Neuronal stem cell (in vitro differentiated cells): ENCODE measurements at regions not wholly inside any gene's neighbourhood (a gene's known extent, or its start where the extent isn't known, plus 50 kb on each side); places are given as distances from the start of the nearest gene placed in this dataset.
"Not testable (repeated sequence)": the region's sequence is repeated elsewhere in the genome, so short reads cannot be mapped to it uniquely, and the experiment has no call there.

Experiments
- DNase-seq: peaks from one replicate; pipeline ENCODE4 v3.0.0-alpha.2; 2013; ENCODE audit warnings: low spot score
- H2AFZ ChIP-seq: one replicate; pipeline ENCODE4 v1.6.1; 2013; ENCODE audit warnings: mild to moderate bottlenecking, low read length, inconsistent platforms
- H2AK5ac ChIP-seq: 2 replicates; pipeline ENCODE4 v1.6.1; 2013; ENCODE audit warnings: low read depth, mild to moderate bottlenecking, inconsistent platforms, low read length, moderate library complexity, mixed read lengths
- H2BK120ac ChIP-seq: 2 replicates; pipeline ENCODE4 v1.6.1; 2013; ENCODE audit warnings: low read depth, mild to moderate bottlenecking, inconsistent platforms, low read length, moderate library complexity, mixed read lengths
- H2BK12ac ChIP-seq: one replicate; pipeline ENCODE4 v1.6.1; 2013; ENCODE audit warnings: low read length, inconsistent platforms
- H2BK15ac ChIP-seq: 2 replicates; pipeline ENCODE4 v1.6.1; 2013; ENCODE audit warnings: mild to moderate bottlenecking, low read length, inconsistent platforms, mixed read lengths
- H2BK5ac ChIP-seq: one replicate; pipeline ENCODE4 v1.6.1; 2013; ENCODE audit warnings: inconsistent platforms, mild to moderate bottlenecking, low read length, moderate library complexity
- H3K14ac ChIP-seq: one replicate; pipeline ENCODE4 v1.6.1; 2013; ENCODE audit warnings: low read length, inconsistent platforms
- H3K18ac ChIP-seq: 2 replicates; pipeline ENCODE4 v1.6.1; 2013; ENCODE audit warnings: low read length, inconsistent platforms
- H3K23ac ChIP-seq: 2 replicates; pipeline ENCODE4 v1.6.1; 2013; ENCODE audit warnings: low read depth, mild to moderate bottlenecking, mixed read lengths, low read length, inconsistent platforms; ENCODE audit not compliant: poor library complexity
- H3K27ac ChIP-seq: replicated peaks from 3 replicates; pipeline ENCODE4 v1.5.1; 2013; ENCODE audit warnings: low read length, inconsistent platforms
- H3K27me3 ChIP-seq, 3 experiments: 2 replicates each; pipeline ENCODE4 v1.6.1; 2013; ENCODE audit warnings: low read length in 3 of 3, mild to moderate bottlenecking in 2 of 3, inconsistent platforms in 1 of 3, low read depth in 1 of 3, mixed read lengths in 1 of 3, moderate library complexity in 1 of 3; ENCODE audit not compliant: control insufficient read depth in 3 of 3, insufficient read depth in 3 of 3
- H3K36me3 ChIP-seq, 2 donors: replicated peaks in 1 of 2; 2 replicates each; pipeline ENCODE4 v1.6.1; 2013; ENCODE audit warnings: low read length in 2 of 2; ENCODE audit not compliant: control insufficient read depth in 2 of 2, insufficient read depth in 2 of 2
- H3K4ac ChIP-seq: 2 replicates; pipeline ENCODE4 v1.6.1; 2013; ENCODE audit warnings: inconsistent platforms, mild to moderate bottlenecking, low read length, moderate library complexity
- H3K4me1 ChIP-seq, 2 donors: 1 replicate in 1 of 2; 2 replicates in 1 of 2; pipeline ENCODE4 v1.6.1; 2013; ENCODE audit warnings: low read length in 2 of 2, low read depth in 1 of 2; ENCODE audit not compliant: control insufficient read depth in 2 of 2, insufficient read depth in 1 of 2
- H3K4me2 ChIP-seq: one replicate; pipeline ENCODE4 v1.6.1; 2013; ENCODE audit warnings: mild to moderate bottlenecking, low read length, inconsistent platforms; ENCODE audit not compliant: insufficient read depth, poor library complexity, severe bottlenecking
- H3K4me3 ChIP-seq, 2 donors: 2 replicates each; pipeline ENCODE4 v1.5.1; 2013; ENCODE audit warnings: low read length in 2 of 2, mild to moderate bottlenecking in 2 of 2, inconsistent platforms in 1 of 2, moderate library complexity in 1 of 2
- H3K79me1 ChIP-seq: one replicate; pipeline ENCODE4 v1.6.1; 2013; ENCODE audit warnings: low read depth, mild to moderate bottlenecking, inconsistent platforms, low read length, moderate library complexity
- H3K9ac ChIP-seq: one replicate; pipeline ENCODE4 v1.6.1; 2013; ENCODE audit warnings: mild to moderate bottlenecking, low read depth, low read length, inconsistent platforms; ENCODE audit not compliant: poor library complexity
- H3K9me3 ChIP-seq, 2 donors: replicated peaks in 1 of 2; 2 replicates each; pipeline versions ENCODE3 to v1.6.1; 2013; ENCODE audit warnings: low read length in 2 of 2, mild to moderate bottlenecking in 2 of 2, inconsistent platforms in 1 of 2, low read depth in 1 of 2, mixed read lengths in 1 of 2, moderate library complexity in 1 of 2; ENCODE audit not compliant: control insufficient read depth in 2 of 2, insufficient read depth in 1 of 2
- H4K8ac ChIP-seq: one replicate; pipeline ENCODE4 v1.6.1; 2013; ENCODE audit warnings: low read depth, mild to moderate bottlenecking, inconsistent platforms, low read length, moderate library complexity
- H4K91ac ChIP-seq: one replicate; pipeline ENCODE4 v1.6.1; 2013; ENCODE audit warnings: low read length, low read depth, mild to moderate bottlenecking, inconsistent platforms; ENCODE audit not compliant: poor library complexity
- WGBS, 2 donors: extraction: QIAGEN DNeasy Blood & Tissue Kit; methylation state at CpG; one replicate each; pipeline ENCODE4 v1.1.7; 2013; ENCODE audit warnings: missing lambda C conversion rate in 2 of 2, mixed read lengths in 1 of 2; ENCODE audit not compliant: insufficient read length in 2 of 2, insufficient replicate concordance in 1 of 2; ENCODE audit errors: extremely low coverage in 2 of 2; 5-methylcytosine and 5-hydroxymethylcytosine counted together

DNA sequence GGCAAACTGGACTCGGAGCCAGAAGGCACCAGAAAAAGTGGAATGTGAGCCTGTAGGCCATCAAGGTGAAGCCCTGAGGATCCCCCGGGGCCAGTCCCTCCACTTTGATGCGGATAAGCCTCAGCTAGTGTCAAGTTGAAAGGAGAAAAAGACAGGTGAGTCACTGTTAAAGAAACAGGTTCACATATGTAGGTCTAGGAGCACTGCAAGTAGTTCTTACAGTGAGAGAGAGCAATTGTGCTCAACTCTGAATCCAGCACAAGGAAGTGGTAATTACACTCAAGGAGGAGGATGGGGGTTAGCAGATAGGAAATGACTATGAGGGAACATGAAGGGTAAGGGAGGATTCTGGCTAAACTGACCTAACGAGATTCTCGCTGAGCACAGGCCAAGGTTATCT is 157.5 kb upstream of the PTPN20 start:
- not testable (repeated sequence) for H4K8ac ChIP-seq, H3K9me3 ChIP-seq, H4K91ac ChIP-seq, H3K4me1 ChIP-seq, H3K79me1 ChIP-seq, H3K4me3 ChIP-seq, H3K14ac ChIP-seq, H2BK12ac ChIP-seq, H2BK120ac ChIP-seq, H3K23ac ChIP-seq, H2AK5ac ChIP-seq, H2BK15ac ChIP-seq, H2AFZ ChIP-seq, H3K27me3 ChIP-seq, DNase-seq, H3K18ac ChIP-seq, H3K36me3 ChIP-seq, H3K4ac ChIP-seq, H2BK5ac ChIP-seq, H3K27ac ChIP-seq, H3K9ac ChIP-seq, H3K4me2 ChIP-seq
- no CpG with 5 or more reads among the region's 5 CpGs for WGBS, 2 donors

- H3K9ac ChIP-seq, DNase-seq, H3K4me1 ChIP-seq, H3K4me3 ChIP-seq, H2BK12ac ChIP-seq, H3K79me1 ChIP-seq, H3K27ac ChIP-seq, H2AK5ac ChIP-seq, H2BK120ac ChIP-seq, H3K9me3 ChIP-seq, H3K4ac ChIP-seq, H4K8ac ChIP-seq, H3K27me3 ChIP-seq, H4K91ac ChIP-seq, H3K14ac ChIP-seq, H3K23ac ChIP-seq, H3K36me3 ChIP-seq, H3K4me2 ChIP-seq, H2AFZ ChIP-seq, H3K18ac ChIP-seq, H2BK5ac ChIP-seq, H2BK15ac ChIP-seq: not testable (repeated sequence)
Observed at GRCh38 chr10:46761471-46761870, 149.8 kb upstream of the PTPN20 start.

DNA sequence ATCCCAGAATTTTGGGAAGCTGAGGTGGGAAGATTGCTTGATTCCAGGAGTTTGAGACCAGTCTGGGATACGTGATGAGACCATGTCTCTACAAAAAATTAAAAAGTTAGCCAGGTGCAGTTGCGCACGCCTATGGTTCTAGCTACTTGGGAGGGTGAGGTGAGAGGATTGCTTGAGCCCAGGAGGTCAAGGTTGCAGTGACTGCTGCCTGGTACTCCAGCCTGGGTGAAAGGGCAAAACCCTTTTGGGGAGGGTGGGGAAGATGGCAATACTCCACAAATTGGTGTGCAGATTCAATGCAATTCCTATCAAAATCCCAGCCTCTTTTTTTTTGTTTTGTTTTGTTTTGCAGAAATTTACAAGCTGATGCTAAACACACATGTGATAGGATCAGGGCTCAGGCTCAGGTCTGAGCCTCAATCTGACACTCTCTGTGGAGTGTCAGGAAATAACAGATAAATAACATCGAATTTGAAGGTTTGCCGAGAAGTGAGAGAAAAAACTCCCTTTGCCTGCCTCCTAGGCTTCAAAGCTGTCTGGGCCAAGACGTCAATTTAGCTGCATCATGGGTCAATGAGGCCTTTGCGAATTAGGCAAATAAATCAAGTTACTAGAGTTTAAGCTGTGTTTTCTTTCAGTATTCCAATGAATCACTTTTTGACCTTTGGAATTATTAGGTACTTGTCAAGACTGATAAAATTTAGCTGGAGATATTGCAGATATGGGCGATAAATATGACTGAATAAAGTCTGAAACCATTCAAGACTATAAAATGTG is 142.5 kb upstream of the PTPN20 start:
- H3K27me3 ChIP-seq, H2BK5ac ChIP-seq, H3K4me1 ChIP-seq, H3K4me3 ChIP-seq, H3K9ac ChIP-seq, H3K27ac ChIP-seq, H3K18ac ChIP-seq, H3K23ac ChIP-seq, H3K4me2 ChIP-seq, DNase-seq, H3K36me3 ChIP-seq, H3K79me1 ChIP-seq, H3K14ac ChIP-seq, H2AFZ ChIP-seq, H4K91ac ChIP-seq, H3K9me3 ChIP-seq, H3K4ac ChIP-seq, H2BK120ac ChIP-seq, H2BK15ac ChIP-seq, H4K8ac ChIP-seq, H2BK12ac ChIP-seq, H2AK5ac ChIP-seq: not testable (repeated sequence)
- WGBS, 2 donors, result no CpG with 5 or more reads among the region's 8 CpGs

DNA sequence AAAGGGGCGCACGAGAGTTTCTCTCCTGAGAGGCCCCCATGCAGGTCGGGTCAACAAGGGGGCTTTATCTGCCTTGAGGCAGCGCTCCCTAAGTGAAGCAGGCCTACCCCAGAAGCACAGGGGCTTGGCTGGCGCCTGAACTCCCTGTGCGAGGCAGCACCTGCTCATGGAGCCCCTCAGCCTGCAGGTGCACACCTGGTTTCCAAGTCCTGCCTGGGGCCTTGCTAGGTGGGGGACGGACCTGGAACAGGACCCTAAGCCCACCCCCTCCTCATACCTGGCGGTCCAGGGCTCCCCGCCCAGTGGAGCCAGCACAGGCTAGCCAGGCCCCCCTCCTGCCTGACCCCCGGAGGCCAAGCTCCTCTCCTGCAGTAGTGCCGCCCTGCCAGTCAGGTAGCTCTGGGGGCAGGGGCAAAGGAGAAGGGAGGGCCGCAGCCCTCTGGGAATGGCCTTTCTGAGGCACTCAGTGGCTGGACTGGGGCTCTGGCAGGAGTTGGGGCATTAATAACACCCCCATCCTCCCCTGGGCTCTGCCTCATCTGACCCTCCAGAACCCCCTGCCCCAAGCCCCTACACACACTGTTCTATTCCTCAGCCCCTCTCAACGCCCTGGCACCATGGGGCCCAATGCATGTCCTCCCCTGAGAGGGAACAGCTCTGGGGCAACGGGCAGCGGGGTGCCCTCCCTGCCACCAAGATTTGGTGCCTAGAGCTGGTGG is 137.9 kb upstream of the PTPN20 start:
- H3K4ac ChIP-seq, H2BK120ac ChIP-seq, H4K91ac ChIP-seq, H3K4me2 ChIP-seq, H2AK5ac ChIP-seq, H4K8ac ChIP-seq, DNase-seq, H2BK12ac ChIP-seq, H2BK15ac ChIP-seq, H3K27me3 ChIP-seq, H3K14ac ChIP-seq, H3K79me1 ChIP-seq, H3K36me3 ChIP-seq, H3K4me3 ChIP-seq, H3K9ac ChIP-seq, H3K23ac ChIP-seq, H3K27ac ChIP-seq, H2AFZ ChIP-seq, H2BK5ac ChIP-seq, H3K4me1 ChIP-seq, H3K18ac ChIP-seq, H3K9me3 ChIP-seq: not testable (repeated sequence)
- WGBS, 2 donors, result no CpG with 5 or more reads among the region's 15 CpGs
